Fibroblast of villous mesenchyme (primary cell): ENCODE measurements at regions not wholly inside any gene's neighbourhood (a gene's known extent, or its start where the extent isn't known, plus 50 kb on each side); places are given as distances from the start of the nearest gene placed in this dataset.

Experiments
- DNase-seq: peaks from one replicate; pipeline ENCODE4 v3.0.0-alpha.2; 2010; ENCODE audit warnings: low read depth
- H3K4me3 ChIP-seq: 2 replicates; pipeline ENCODE4 v1.5.1; 2011; ENCODE audit warnings: low read depth, mild to moderate bottlenecking, low read length
- TF ChIP-seq, protein P1 (sequence below): IDR thresholded peaks from 2 replicates; pipeline ENCODE4 v1.5.1; 2012; ENCODE audit warnings: low read depth, mild to moderate bottlenecking, low read length; ENCODE audit not compliant: insufficient read depth

DNA sequence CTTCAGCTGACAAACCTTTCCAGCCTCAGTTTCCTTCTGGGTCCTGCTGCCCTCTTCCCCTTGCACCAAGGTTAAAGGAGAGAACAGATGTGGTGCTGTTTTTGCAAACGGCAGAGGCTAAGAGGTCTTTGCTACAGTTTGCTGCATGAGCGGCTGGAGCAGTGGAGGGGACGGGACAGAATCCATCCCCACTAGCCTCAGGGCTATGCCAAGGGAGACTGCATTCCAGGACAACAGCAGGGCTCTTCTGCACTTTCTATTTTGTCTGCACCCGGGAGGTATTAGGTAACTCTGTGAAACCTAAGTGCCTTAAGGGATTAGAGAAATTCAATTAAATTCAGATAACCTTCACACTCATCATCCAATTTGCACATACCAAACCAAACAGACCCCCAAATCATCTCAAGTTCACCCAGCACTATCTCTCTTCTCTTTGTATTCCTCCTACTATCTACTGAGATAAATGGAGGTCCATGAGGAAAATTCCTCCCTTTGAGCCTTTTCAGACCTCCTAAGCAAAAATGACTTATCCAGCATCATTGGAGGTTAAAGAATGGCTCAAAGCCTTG, 103.8 kb upstream of the VRK1 start:
- H3K4me3 ChIP-seq: no peak overlapping the region
- TF ChIP-seq, protein P1, sequence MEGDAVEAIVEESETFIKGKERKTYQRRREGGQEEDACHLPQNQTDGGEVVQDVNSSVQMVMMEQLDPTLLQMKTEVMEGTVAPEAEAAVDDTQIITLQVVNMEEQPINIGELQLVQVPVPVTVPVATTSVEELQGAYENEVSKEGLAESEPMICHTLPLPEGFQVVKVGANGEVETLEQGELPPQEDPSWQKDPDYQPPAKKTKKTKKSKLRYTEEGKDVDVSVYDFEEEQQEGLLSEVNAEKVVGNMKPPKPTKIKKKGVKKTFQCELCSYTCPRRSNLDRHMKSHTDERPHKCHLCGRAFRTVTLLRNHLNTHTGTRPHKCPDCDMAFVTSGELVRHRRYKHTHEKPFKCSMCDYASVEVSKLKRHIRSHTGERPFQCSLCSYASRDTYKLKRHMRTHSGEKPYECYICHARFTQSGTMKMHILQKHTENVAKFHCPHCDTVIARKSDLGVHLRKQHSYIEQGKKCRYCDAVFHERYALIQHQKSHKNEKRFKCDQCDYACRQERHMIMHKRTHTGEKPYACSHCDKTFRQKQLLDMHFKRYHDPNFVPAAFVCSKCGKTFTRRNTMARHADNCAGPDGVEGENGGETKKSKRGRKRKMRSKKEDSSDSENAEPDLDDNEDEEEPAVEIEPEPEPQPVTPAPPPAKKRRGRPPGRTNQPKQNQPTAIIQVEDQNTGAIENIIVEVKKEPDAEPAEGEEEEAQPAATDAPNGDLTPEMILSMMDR: no peak

GRCh38 chr14:96693987-96694386, 103.2 kb upstream of the VRK1 start:
- TF ChIP-seq, protein P1: no peak
- no peak for DNase-seq
- H3K4me3 ChIP-seq: no peak overlapping the region

More for the DNA sequence above, 103.8 kb upstream of the VRK1 start:
- DNase-seq: no peak

DNA sequence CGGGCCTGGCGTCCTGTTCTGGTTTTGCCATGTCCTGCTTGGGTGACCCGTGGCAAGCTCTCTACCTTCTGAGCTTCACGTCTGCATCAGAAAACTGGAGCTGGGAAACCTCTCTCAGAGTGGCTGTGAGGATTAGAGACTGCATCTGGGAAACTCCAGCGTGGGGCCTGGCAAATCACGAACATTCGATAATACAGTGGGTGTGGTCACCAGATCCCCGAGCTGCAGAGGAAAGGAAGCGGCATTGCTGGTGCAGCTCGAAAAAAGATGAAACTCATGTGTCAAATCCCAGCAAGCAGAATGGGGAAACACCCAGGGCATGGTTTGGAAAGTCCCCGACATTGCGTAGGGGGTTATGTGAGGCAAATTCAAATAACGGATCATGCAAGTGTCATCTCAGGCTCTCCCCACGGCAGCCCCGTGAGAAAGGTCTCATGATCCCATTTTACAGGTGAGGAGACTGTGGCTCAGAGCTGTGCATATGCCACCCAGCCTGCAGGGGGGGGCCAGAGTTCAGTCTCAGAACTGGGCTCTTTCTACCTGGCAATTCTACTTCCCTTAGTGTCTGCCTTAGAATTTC, 98.1 kb upstream of the VRK1 start:
- H3K4me3 ChIP-seq: no peak overlapping the region
- no peak for DNase-seq
- TF ChIP-seq, protein P1: no peak

DNA sequence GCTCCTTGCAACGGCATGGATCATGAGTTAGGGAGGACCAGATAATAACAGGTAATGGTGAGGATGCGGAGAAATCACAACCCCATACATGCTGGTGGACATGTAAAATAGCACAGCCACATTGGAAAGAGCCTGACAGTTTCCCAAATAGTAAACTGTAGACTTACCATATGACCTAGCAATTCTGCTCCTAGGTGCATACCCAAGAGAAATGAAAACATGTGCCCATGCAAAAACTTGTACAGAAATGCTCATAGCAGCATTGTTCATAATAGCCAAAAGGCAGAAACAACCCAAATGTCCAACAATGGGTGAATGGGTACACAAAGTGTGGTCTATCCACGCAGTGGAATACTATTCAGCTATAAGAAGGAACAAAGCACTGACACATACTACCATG, 97.5 kb upstream of the VRK1 start:
- no peak for DNase-seq
- TF ChIP-seq, protein P1: no peak

GRCh38 chr14:96702831-96703230, 94.4 kb upstream of the VRK1 start:
- no peak for DNase-seq
- TF ChIP-seq, protein P1: no peak
- H3K4me3 ChIP-seq: no peak overlapping the region

More for the DNA sequence above, 97.5 kb upstream of the VRK1 start:
- no peak overlapping the region for H3K4me3 ChIP-seq

DNA sequence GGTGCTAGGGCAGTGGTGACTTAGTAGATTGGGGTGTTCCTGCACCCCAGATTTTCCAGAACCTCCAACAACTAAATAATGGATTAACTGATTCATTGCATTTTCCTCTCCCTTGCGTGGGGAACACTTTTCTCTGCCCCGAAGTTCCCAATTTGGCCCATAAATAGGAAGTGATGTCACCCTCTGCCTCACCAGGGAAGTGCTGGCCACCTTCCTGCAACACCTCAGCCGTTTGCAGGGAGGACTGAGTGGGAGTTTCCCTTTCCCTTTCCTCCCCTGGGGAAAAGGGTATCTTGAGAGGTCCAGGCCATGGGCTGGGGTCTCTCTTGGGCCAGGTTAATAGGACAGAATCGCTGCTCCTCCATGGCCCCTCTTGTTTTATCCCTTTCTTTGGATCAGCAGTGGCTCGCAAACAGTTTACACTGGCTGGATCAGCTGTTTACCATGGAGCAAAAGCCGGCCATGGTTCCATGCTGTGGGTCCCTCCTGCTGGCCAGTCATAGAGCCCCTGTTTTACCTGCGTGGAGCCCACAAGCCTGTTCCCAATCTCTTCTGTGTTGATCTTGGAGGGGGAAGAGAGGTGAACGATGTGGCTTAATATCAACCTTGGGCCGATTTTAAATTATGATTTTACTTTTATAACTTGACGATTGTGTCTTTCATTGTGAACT, 91.6 kb upstream of the VRK1 start:
- no peak overlapping the region for H3K4me3 ChIP-seq
- TF ChIP-seq, protein P1: no peak
- DNase-seq: no peak
